ENCODE measurements at regions not wholly inside any gene's neighbourhood (a gene's known extent, or its start where the extent isn't known, plus 50 kb on each side); places are given as distances from the start of the nearest gene placed in this dataset.

- no peak for TF ChIP-seq CTCF (IDR thresholded peaks at IDR 0.05)
- no peak for TF ChIP-seq POLR2A (IDR thresholded peaks at IDR 0.05)
These were observed 1340.1 kb upstream of the EPHA6 start for GRCh38 chr3:95474338-95474737.

Data from body of pancreas (tissue), 4 donors.